COLO829 (cell line): ENCODE measurements at regions not wholly inside any gene's neighbourhood (a gene's known extent, or its start where the extent isn't known, plus 50 kb on each side); places are given as distances from the start of the nearest gene placed in this dataset.
"Not testable (repeated sequence)": the region's sequence is repeated elsewhere in the genome, so short reads cannot be mapped to it uniquely, and the experiment has no call there.

ENCODE experiments used
- DNase-seq: peaks from one replicate; pipeline ENCODE4 v3.0.0; 2012; ENCODE audit warnings: low spot score

- DNase-seq: no peak
Measured at GRCh38 chr6:86476311-86476710, 461.0 kb upstream of the HTR1E start.

DNA sequence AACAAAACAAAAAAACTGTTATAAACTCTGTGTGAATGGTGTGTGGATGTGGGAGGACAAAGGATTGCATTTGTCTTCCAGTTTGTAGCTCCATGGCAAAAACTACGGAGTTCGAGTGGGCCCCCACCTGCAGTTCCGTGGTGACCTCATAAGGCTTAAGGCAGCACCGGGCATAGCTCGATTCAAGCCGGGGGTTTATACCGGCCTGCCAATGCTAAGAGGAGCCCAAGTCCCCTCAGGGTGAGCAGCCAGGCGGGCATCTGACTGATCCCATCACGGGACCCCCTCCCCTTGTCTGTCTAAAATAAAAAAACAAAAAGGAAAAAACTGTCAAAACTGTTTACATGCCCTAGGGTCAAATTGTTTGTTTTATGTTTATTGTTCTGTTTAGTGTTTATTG is 463.2 kb upstream of the HTR1E start:
- no peak for DNase-seq

DNA sequence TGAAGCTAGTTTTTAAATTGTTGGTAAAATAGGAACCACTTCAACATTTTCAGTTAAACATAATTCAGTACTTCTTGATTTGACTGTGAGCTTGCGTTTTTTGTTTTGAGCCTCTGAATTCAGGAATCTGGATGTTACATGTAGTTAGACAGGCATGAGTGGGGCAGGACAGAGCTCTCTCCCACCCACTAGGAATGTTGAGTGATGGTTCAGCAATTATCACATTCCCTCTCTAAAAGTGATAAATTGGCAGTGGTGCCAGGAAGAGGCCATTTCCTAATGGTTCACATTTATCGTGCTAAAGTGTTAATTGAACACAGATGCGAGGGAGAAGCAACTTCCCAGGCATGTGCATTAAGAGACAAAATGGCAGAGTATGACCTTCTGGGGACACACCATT is 465.5 kb upstream of the HTR1E start:
- DNase-seq: no peak

GRCh38 chr6:86459978-86460377 is 477.4 kb upstream of the HTR1E start:
- no peak for DNase-seq

DNA sequence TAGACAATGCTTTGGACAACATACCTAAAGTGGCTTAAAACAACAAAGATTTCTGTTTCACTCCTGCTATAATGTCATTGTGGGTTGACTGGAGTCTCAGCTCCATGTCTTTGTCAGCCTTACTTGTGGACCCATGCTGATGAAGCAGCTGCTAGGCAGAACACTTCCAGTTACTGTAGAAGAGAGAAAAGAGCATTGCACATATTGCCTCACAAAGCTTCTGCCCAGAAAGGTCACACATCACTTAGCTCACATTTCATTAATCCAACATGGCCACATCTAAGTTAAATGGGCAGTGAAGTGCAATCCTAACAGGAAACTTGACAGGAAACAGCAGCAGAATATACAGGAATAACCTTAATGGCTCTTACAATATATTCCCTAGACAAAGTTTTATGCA is 480.5 kb upstream of the HTR1E start:
- DNase-seq: no peak

DNA sequence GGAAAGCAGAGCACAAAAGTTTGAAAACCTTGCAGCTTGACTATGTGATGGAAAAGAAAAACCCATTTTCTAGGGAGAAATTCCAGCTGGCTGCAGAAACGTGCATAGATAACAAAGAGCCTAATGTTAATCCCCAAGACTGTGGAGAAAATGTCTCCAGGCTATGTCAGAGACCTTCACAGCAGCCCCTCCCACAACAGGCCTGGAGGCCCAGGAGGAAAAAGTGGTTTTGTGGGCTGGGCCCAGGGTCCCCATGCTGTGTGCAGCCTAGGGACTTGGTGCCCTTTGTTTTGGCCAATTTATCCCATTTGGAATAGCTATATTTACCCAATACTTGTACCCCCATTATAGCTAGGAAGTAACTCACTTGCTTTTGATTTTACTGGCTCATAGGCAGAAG is 484.1 kb upstream of the HTR1E start:
- no peak for DNase-seq

DNA sequence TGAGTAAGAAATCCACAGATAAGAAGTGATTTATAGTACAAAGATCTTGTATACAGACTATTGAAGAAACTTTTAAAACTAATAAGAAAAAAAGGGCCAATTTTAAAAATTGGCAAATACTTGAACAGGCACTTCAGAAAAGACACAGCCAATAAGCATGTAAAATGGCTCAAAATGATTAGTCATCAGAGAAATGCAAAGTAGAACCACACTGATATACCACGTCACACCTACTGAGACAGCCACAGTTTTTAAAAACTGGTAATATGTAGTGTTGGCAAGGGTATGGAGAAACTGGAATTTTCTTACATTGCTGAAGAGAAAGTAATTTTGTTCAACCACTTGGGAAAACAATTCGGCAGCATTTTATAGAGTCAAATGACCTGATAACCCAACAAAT is 488.9 kb upstream of the HTR1E start:
- DNase-seq: no peak

DNA sequence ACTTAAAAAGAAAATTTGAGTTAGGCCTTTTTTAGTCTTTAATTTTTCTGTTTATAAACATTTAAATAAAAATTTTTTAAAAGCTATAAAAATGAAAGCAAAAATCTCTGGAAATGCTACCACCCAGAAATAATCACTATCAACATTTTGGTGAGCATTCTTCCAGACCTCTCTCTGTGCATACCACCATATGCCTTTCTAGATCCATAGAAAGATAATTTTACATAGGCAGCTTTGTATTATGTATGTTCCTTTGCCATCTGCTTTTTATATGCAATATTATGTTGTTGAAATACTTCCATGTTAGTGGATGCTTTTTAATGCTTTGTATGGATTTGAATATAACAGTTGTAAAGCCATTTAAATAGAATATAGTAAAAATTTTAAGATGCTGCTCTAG is 496.7 kb upstream of the HTR1E start:
- DNase-seq: no peak

DNA sequence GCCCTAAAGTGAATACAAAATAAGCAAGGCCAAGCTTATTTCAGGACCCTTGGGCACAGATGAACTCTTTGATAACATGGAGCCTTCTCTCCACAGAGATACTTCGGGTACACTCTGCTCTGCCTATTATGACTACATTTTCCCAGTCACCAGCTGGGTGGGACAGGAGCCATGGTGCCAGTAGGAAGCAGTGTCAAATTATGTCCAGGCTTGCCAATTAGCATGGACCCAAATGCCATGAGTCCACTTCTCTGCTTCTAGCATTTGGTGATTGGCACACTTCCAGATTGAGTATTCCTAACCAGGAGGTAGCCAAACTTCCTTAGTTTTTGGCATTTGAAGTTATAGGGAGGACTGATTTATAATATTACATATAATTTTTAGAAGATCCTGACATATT is 513.8 kb upstream of the HTR1E start:
- no peak for DNase-seq

GRCh38 chr6:86412057-86412456 is 525.3 kb upstream of the HTR1E start:
- DNase-seq: no peak

DNA sequence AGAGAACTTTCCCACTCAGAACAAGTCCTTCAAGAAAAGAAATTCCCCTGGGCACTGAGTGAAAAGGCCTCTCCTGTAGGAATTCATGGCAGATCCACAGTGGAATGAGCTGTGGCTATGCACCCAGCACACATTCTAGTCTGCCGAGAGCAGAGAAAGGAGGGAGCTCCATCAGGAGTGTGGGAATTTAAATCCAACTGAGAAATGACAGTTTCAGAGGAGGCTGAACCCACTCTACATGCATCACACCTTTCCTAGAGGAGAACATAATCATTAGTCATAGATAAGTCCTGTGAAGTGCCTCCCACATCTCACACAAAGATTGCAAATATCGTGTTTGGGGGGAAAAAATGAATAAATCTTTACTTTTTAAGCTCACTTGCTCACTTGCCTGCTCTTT is 530.2 kb upstream of the HTR1E start:
- DNase-seq: no peak

- not testable (repeated sequence) for DNase-seq
Measured at GRCh38 chr6:86392850-86393249, 544.5 kb upstream of the HTR1E start.

- no peak for DNase-seq
Measured at GRCh38 chr6:86380571-86381125, 556.7 kb upstream of the HTR1E start.

- DNase-seq: no peak
Measured at GRCh38 chr6:86357877-86358276, 579.5 kb upstream of the HTR1E start.

GRCh38 chr6:86355271-86355670 is 582.1 kb upstream of the HTR1E start:
- no peak for DNase-seq

DNA sequence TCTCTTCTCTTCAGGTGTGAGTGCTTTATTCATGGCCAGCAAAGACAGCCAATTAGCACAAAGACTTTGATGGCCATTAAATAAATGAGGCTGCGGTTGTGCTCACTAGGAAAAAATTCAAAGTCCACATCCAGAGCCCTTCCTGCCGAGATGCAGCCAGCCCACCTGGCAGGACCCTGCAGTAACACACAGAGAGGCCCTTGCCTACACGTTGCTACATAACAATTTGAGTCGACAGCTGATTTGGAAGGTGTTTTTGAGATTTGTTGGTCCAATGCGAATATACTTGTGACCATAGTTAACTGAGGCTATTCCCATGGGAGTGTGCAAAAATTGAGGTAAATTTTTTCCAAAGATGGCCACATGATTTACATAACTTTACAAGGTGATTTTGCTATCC is 605.4 kb upstream of the HTR1E start:
- DNase-seq: no peak

DNA sequence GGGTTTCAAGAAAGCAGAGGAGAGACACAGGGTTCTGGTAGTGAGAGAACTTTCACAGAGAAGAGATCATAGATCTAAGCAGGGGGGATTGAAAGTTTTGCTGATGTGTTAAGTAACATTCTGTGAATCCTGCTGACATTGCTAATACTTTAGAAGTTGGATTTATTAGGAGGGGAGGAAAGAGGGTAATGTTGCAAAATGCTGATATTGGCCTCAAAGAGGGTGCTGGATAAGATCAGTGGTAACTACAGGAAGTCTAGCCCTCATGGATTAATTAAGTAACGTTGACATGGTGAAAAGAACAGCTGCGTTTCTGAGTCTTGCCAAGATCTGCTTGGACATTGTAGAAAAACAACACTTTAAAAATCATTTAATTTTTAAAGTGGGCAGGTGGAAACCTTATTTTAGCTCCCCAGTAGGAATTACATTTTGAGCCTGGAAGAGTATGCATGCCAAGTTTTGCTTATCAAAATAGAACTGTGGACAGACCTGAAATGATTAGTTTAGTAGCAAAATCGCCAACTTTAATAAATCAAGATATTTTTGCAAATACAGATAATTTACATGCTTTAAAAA is 606.0 kb upstream of the HTR1E start:
- DNase-seq: no peak

GRCh38 chr6:86306210-86306609 is 631.1 kb upstream of the HTR1E start:
- no peak for DNase-seq

DNA sequence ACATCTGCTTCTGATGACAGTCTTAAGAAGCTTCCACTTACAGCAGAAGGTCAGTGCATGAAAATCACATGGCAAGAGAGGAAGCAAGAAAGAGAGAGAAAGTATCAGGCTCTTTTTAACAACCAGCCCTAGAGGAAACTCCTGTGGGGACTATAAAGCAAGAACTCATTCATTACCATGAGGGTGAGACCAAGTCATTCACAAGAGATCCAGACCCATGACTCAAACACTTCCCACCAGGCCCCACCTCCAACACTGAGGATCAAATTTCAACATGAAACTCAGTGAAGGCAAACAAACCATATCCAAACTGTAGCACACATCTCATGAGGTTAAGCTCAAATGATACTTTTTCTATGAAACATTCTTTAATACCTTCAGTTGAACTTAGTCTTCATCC is 643.2 kb upstream of the SYNCRIP start:
- DNase-seq: no peak

- not testable (repeated sequence) for DNase-seq
Measured at GRCh38 chr6:86284809-86285480, 642.3 kb upstream of the SYNCRIP start.

DNA sequence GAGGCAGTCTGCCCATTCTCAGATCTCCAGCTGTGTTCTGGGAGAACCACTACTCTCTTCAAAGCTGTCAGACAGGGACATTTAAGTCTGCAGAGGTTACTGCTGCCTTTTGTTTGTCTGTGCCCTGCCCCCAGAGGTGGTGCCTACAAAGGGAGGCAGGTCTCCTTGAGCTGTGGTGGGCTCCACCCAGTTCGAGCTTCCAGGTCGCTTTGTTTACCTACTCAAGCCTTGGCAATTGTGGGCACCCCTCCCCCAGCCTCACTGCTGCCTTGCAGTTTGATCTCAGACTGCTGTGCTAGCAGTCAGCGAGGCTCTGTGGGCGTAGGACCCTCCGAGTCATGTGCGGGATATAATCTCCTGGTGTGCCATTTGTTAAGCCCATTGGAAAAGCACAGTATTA is 640.9 kb upstream of the SYNCRIP start:
- DNase-seq: not testable (repeated sequence)

DNA sequence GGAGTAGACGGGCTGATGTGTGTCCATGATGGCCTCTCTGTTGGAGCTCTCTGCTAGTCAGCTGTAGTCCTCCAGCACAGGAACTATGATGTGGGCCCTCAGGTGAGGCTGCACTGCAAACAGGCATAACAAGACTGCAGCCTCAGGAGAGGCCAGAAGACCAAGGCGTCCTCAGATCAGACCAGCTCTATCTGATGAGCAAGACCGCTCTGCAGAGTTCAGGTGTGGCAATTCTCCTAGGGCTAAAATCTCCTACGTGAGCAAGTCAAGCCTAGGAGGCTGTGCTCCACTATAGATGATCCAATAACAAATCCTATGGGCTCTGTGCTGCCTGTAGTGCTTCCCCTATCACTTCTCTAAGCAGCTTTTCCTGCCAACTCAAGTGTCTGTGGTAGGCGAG is 633.4 kb upstream of the SYNCRIP start:
- DNase-seq: no peak

DNA sequence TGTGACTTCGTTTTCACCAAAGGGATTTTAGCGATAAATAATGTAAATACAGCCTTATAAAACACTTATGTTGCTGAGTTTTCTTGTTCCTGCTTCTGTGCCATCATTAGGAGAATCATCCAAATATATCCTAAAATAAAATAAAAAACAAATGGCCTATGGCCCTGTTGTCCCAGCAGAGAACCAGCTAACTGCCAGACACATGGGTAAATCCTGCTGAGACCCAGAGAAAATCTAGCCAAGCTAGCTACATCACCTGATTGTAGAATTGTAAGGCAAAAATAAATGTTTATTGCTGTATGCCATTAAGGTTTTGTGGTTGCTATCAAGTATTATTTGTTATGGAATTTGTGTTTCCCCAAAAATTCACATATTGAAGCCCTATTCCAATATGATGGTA is 631.2 kb upstream of the SYNCRIP start:
- DNase-seq: no peak

- no peak for DNase-seq
Measured at GRCh38 chr6:86256615-86257187, 614.0 kb upstream of the SYNCRIP start.
